Common myeloid progenitor, CD34-positive (primary cell): ENCODE measurements at regions not wholly inside any gene's neighbourhood (a gene's known extent, or its start where the extent isn't known, plus 50 kb on each side); places are given as distances from the start of the nearest gene placed in this dataset.
"Not testable (repeated sequence)": the region's sequence is repeated elsewhere in the genome, so short reads cannot be mapped to it uniquely, and the experiment has no call there.

ENCODE experiments used
- CTCF ChIA-PET: fragments of 350-600 bp; sonication (Branson Sonifier 250); formaldehyde crosslinking; loops from one replicate; lab custom pipeline; 2021; ENCODE audit warnings: antibody characterized with exemption; lab: Charles Lee
- POLR2A ChIA-PET: fragments of 350-600 bp; sonication (Branson Sonifier 250); formaldehyde crosslinking; loops from one replicate; lab custom pipeline; 2021; ENCODE audit warnings: antibody characterized with exemption; lab: Charles Lee
- DNase-seq, 3 donors: peaks; one replicate each; pipeline versions ENCODE4 v3.0.0 to v3.0.0-alpha.2; 2013
- H3K27ac ChIP-seq, 2 experiments: 1 replicate in 1 of 2; 2 replicates in 1 of 2; pipeline ENCODE4 v1.7.0; 2013; ENCODE audit warnings: inconsistent platforms in 2 of 2, low read length in 2 of 2, mild to moderate bottlenecking in 2 of 2, low read depth in 1 of 2, moderate library complexity in 1 of 2; ENCODE audit not compliant: severe bottlenecking in 2 of 2, insufficient read depth in 1 of 2, poor library complexity in 1 of 2
- H3K27me3 ChIP-seq, 5 experiments: replicated peaks in 2 of 5; 1 replicate in 3 of 5; 2 replicates in 2 of 5; pipeline versions ENCODE4 v1.6.1 to v1.7.0; 2013; ENCODE audit warnings: low read length in 4 of 5, mild to moderate bottlenecking in 2 of 5, moderate library complexity in 2 of 5, inconsistent platforms in 1 of 5; ENCODE audit not compliant: insufficient read depth in 5 of 5, control insufficient read depth in 4 of 5
- H3K36me3 ChIP-seq, 4 experiments: 1 replicate in 2 of 4; 2 replicates in 2 of 4; pipeline versions ENCODE4 v1.6.1 to v1.7.0; 2013; ENCODE audit warnings: low read length in 3 of 4, control low read depth in 1 of 4, mild to moderate bottlenecking in 1 of 4; ENCODE audit not compliant: control insufficient read depth in 4 of 4, insufficient read depth in 4 of 4
- H3K4me1 ChIP-seq, 4 experiments: 1 replicate in 3 of 4; 2 replicates in 1 of 4; pipeline versions ENCODE4 v1.6.1 to v1.7.1; 2013; ENCODE audit warnings: low read length in 3 of 4, mild to moderate bottlenecking in 3 of 4, control low read depth in 1 of 4, inconsistent platforms in 1 of 4, moderate library complexity in 1 of 4; ENCODE audit not compliant: control insufficient read depth in 4 of 4, insufficient read depth in 4 of 4; ENCODE audit errors: control extremely low read depth in 1 of 4
- H3K4me3 ChIP-seq, 7 experiments: 1 replicate in 4 of 7; 2 replicates in 3 of 7; pipeline versions ENCODE4 v1.5.1 to v1.7.0; 2013; ENCODE audit warnings: mild to moderate bottlenecking in 7 of 7, low read length in 6 of 7, moderate library complexity in 6 of 7, inconsistent platforms in 2 of 7, low read depth in 2 of 7, control low read depth in 1 of 7; ENCODE audit not compliant: insufficient read depth in 4 of 7, control insufficient read depth in 1 of 7; ENCODE audit errors: extremely low read depth in 1 of 7
- H3K9me3 ChIP-seq, 5 experiments: 1 replicate in 4 of 5; 2 replicates in 1 of 5; pipeline versions ENCODE4 v1.6.1 to v1.7.1; 2013; ENCODE audit warnings: low read length in 4 of 5, mild to moderate bottlenecking in 2 of 5, inconsistent platforms in 1 of 5, low read depth in 1 of 5, moderate library complexity in 1 of 5; ENCODE audit not compliant: control insufficient read depth in 4 of 5, insufficient read depth in 2 of 5; ENCODE audit errors: control extremely low read depth in 1 of 5
- WGBS: methylation state at CpG from one replicate; pipeline ENCODE4 v1.1.5; 2013; ENCODE audit not compliant: insufficient coverage; 5-methylcytosine and 5-hydroxymethylcytosine counted together

- no peaks in the 10 kb centered on the region for H3K27me3 ChIP-seq
- ChIA-PET POLR2A (no interaction called here), CTCF (interaction anchor here (0.6 kb wide), 1 partner anchor 184 kb away, joined by 3 read pairs; no protein-coding TSS in a partner anchor)
- no peak overlapping the region for H3K27ac ChIP-seq
- H3K4me3 ChIP-seq: no peak overlapping the region
- no peaks in the 10 kb centered on the region for H3K4me1 ChIP-seq
- no peaks in the 10 kb centered on the region for H3K36me3 ChIP-seq
- no peak for DNase-seq
- no CpG with 5 or more reads among the region's 1 CpG for WGBS
- peaks cover 0 to 3% (median 0%) of the 10 kb centered on the region in 5 experiments for H3K9me3 ChIP-seq
These were observed 561.3 kb upstream of the GRIA3 start for GRCh38 chrX:122622795-122623194.

GRCh38 chrX:122625239-122625638 is 558.8 kb upstream of the GRIA3 start:
- H3K27me3 ChIP-seq: no peaks in the 10 kb centered on the region
- H3K27ac ChIP-seq: no peak overlapping the region
- WGBS: 80% methylated on average over 1 of the region's 2 CpGs
- no peak overlapping the region for H3K4me3 ChIP-seq
- DNase-seq: no peak
- POLR2A ChIA-PET: no interaction called here
- CTCF ChIA-PET: no interaction called here
- H3K4me1 ChIP-seq: no peaks in the 10 kb centered on the region
- H3K36me3 ChIP-seq: no peaks in the 10 kb centered on the region
- H3K9me3 ChIP-seq: peaks cover 0 to 3% (median 0%) of the 10 kb centered on the region in 5 experiments

- no peak overlapping the region for H3K27ac ChIP-seq
- H3K4me1 ChIP-seq: no peaks in the 10 kb centered on the region
- ChIA-PET POLR2A (no interaction called here), CTCF (no interaction called here)
- DNase-seq: no peak
- H3K36me3 ChIP-seq: no peaks in the 10 kb centered on the region
- no peaks in the 10 kb centered on the region for H3K27me3 ChIP-seq
- no CpG with 5 or more reads among the region's 3 CpGs for WGBS
- H3K9me3 ChIP-seq: peaks cover 0 to 3% (median 0%) of the 10 kb centered on the region in 5 experiments
- H3K4me3 ChIP-seq: no peak overlapping the region
These were observed 558.3 kb upstream of the GRIA3 start for GRCh38 chrX:122625821-122626220.

- POLR2A ChIA-PET: no interaction called here
- Histone ChIP-seq H3K36me3 (no peaks in the 10 kb centered on the region), H3K4me1 (no peaks in the 10 kb centered on the region), H3K27ac (no peak overlapping the region), H3K9me3 (peaks cover 0 to 3% (median 0%) of the 10 kb centered on the region in 5 experiments), H3K4me3 (no peak overlapping the region), H3K27me3 (no peaks in the 10 kb centered on the region)
- CTCF ChIA-PET: no interaction called here
- no peak for DNase-seq
- no CpG with 5 or more reads among the region's 1 CpG for WGBS
These were observed 557.2 kb upstream of the GRIA3 start for GRCh38 chrX:122626871-122627270.

- CTCF ChIA-PET: no interaction called here
These were observed 542.9 kb upstream of the GRIA3 start for GRCh38 chrX:122641136-122641535.

GRCh38 chrX:122641826-122642225 is 542.3 kb upstream of the GRIA3 start:
- no peak for DNase-seq
- Histone ChIP-seq H3K36me3 (no peaks in the 10 kb centered on the region), H3K27me3 (no peaks in the 10 kb centered on the region), H3K27ac (no peak overlapping the region), H3K4me1 (no peaks in the 10 kb centered on the region), H3K4me3 (no peak overlapping the region), H3K9me3 (no peaks in the 10 kb centered on the region)
- POLR2A ChIA-PET: no interaction called here
- WGBS: 70% methylated on average over 4 of the region's 4 CpGs
- CTCF ChIA-PET: no interaction called here

More at GRCh38 chrX:122641136-122641535, 542.9 kb upstream of the GRIA3 start:
- Histone ChIP-seq H3K4me1 (no peaks in the 10 kb centered on the region), H3K27me3 (no peaks in the 10 kb centered on the region), H3K36me3 (no peaks in the 10 kb centered on the region), H3K27ac (no peak overlapping the region), H3K4me3 (no peak overlapping the region), H3K9me3 (no peaks in the 10 kb centered on the region)
- POLR2A ChIA-PET: no interaction called here
- no peak for DNase-seq
- WGBS: no CpG with 5 or more reads among the region's 2 CpGs

GRCh38 chrX:122655256-122655655 is 528.8 kb upstream of the GRIA3 start:
- H3K36me3 ChIP-seq, CTCF ChIA-PET, POLR2A ChIA-PET, H3K4me3 ChIP-seq, DNase-seq, H3K27me3 ChIP-seq, H3K4me1 ChIP-seq, H3K27ac ChIP-seq, H3K9me3 ChIP-seq: not testable (repeated sequence)
- 70% methylated on average over 7 of the region's 16 CpGs for WGBS
